GM23248 (cell line): ENCODE measurements at regions not wholly inside any gene's neighbourhood (a gene's known extent, or its start where the extent isn't known, plus 50 kb on each side); places are given as distances from the start of the nearest gene placed in this dataset.

ENCODE experiments used
- DNase-seq: peaks from one replicate; pipeline ENCODE4 v3.0.0-alpha.2; 2015
- H2AFZ ChIP-seq: fragments of 200-600 bp; sonication (generic); 2 replicates; pipeline ENCODE4 v1.6.1; 2016; ENCODE audit warnings: antibody characterized with exemption
- H3F3A ChIP-seq: fragments of 200-600 bp; sonication (generic); 2 replicates; pipeline ENCODE4 v1.6.1; 2016; ENCODE audit warnings: mild to moderate bottlenecking, antibody characterized with exemption, mixed run types; ENCODE audit not compliant: insufficient read depth
- H3K27ac ChIP-seq: fragments of 200-600 bp; sonication (generic); 2 replicates; pipeline ENCODE4 v1.5.1; 2016; ENCODE audit warnings: mild to moderate bottlenecking
- H3K27me3 ChIP-seq: fragments of 200-600 bp; sonication (generic); replicated peaks from 2 replicates; pipeline ENCODE4 v1.6.1; 2016; ENCODE audit warnings: mild to moderate bottlenecking; ENCODE audit not compliant: insufficient read depth
- H3K36me3 ChIP-seq: fragments of 200-600 bp; sonication (generic); 2 replicates; pipeline ENCODE4 v1.6.1; 2016; ENCODE audit warnings: low read depth, mild to moderate bottlenecking
- H3K4me1 ChIP-seq: fragments of 200-600 bp; sonication (generic); 2 replicates; pipeline ENCODE4 v1.6.1; 2016; ENCODE audit warnings: mild to moderate bottlenecking; ENCODE audit not compliant: insufficient read depth
- H3K4me2 ChIP-seq: fragments of 200-600 bp; sonication (generic); one replicate; pipeline ENCODE4 v1.6.1; 2016; ENCODE audit warnings: mild to moderate bottlenecking; ENCODE audit not compliant: unreplicated experiment
- H3K4me3 ChIP-seq: fragments of 200-600 bp; sonication (generic); 2 replicates; pipeline ENCODE4 v1.5.1; 2016; ENCODE audit warnings: mild to moderate bottlenecking
- H3K79me2 ChIP-seq: fragments of 200-600 bp; sonication (generic); 2 replicates; pipeline ENCODE4 v1.6.1; 2016; ENCODE audit warnings: mild to moderate bottlenecking; ENCODE audit not compliant: insufficient read depth
- H3K9ac ChIP-seq: fragments of 200-600 bp; sonication (generic); 2 replicates; pipeline ENCODE4 v1.6.1; 2016; ENCODE audit warnings: mild to moderate bottlenecking
- H3K9me2 ChIP-seq: fragments of 200-600 bp; sonication (generic); 2 replicates; pipeline ENCODE4 v1.6.1; 2016; ENCODE audit warnings: mixed run types, mild to moderate bottlenecking, moderate library complexity; ENCODE audit not compliant: insufficient read depth
- H3K9me3 ChIP-seq: fragments of 200-600 bp; sonication (generic); one replicate; pipeline ENCODE4 v1.6.1; 2017; ENCODE audit warnings: low read depth
- H4K20me1 ChIP-seq: fragments of 200-600 bp; sonication (generic); 2 replicates; pipeline ENCODE4 v1.6.0; 2016; ENCODE audit not compliant: insufficient read depth
- EZH2 ChIP-seq: fragments of 200-600 bp; sonication (generic); IDR thresholded peaks from 2 replicates; pipeline ENCODE4 v1.6.1; 2018; ENCODE audit warnings: antibody characterized with exemption, mild to moderate bottlenecking; ENCODE audit not compliant: insufficient read depth, poor library complexity, severe bottlenecking
- EZH2phosphoT487 ChIP-seq: fragments of 200-600 bp; sonication (generic); IDR thresholded peaks from 2 replicates; pipeline ENCODE4 v1.6.1; 2018; ENCODE audit warnings: antibody characterized with exemption, moderate library complexity, mild to moderate bottlenecking, low read depth; ENCODE audit not compliant: insufficient read depth
- WGBS, 2 experiments: methylation state at CpG; one replicate each; pipeline ENCODE4 v1.1.6; 2015 to 2017; ENCODE audit warnings: low lambda C conversion rate in 2 of 2, low coverage in 1 of 2; ENCODE audit errors: missing lambda C conversion rate in 2 of 2; 5-methylcytosine and 5-hydroxymethylcytosine counted together
- in situ Hi-C: fragments of 300-500 bp; cut with MboI; formaldehyde crosslinking; loops from 2 replicates; pipeline ENCODE4 v1.15.0; 2020

GRCh38 chr7:97401398-97401797, 283.9 kb downstream of the SDHAF3 start:
- Histone ChIP-seq H4K20me1 (no peaks in the 10 kb centered on the region), H3K27ac (no peak overlapping the region), H3K9me3 (no peaks in the 10 kb centered on the region), H3K36me3 (no peaks in the 10 kb centered on the region), H3K27me3 (no peaks in the 10 kb centered on the region), H3K4me3 (no peak overlapping the region), H2AFZ (no peak overlapping the region), H3K9me2 (no peaks in the 10 kb centered on the region), H3K4me2 (no peak overlapping the region), H3K4me1 (no peaks in the 10 kb centered on the region), H3F3A (no peaks in the 10 kb centered on the region), H3K79me2 (no peaks in the 10 kb centered on the region), H3K9ac (no peak overlapping the region)
- no peak for DNase-seq
- WGBS, 2 experiments: 3 to 5% methylated on average over 5 of the region's 5 CpGs
- no peak for TF ChIP-seq EZH2phosphoT487
- TF ChIP-seq EZH2: no peak
- in situ Hi-C loops: no loop called here

GRCh38 chr7:97405835-97406234, 288.3 kb downstream of the SDHAF3 start:
- H3K4me2 ChIP-seq: no peak overlapping the region
- H3K27me3 ChIP-seq: no peaks in the 10 kb centered on the region
- no peaks in the 10 kb centered on the region for H3K9me3 ChIP-seq
- in situ Hi-C loops: no loop called here
- WGBS, 2 experiments: 30 to 36% methylated on average over 3 of the region's 3 CpGs
- no peaks in the 10 kb centered on the region for H3K4me1 ChIP-seq
- no peak for DNase-seq
- no peak overlapping the region for H3K4me3 ChIP-seq
- no peaks in the 10 kb centered on the region for H4K20me1 ChIP-seq
- H3K9me2 ChIP-seq: no peaks in the 10 kb centered on the region
- TF ChIP-seq EZH2 (no peak), EZH2phosphoT487 (no peak)
- H3F3A ChIP-seq: no peaks in the 10 kb centered on the region
- H3K27ac ChIP-seq: no peak overlapping the region
- H3K36me3 ChIP-seq: no peaks in the 10 kb centered on the region
- H2AFZ ChIP-seq: no peak overlapping the region
- no peak overlapping the region for H3K9ac ChIP-seq
- H3K79me2 ChIP-seq: no peaks in the 10 kb centered on the region

GRCh38 chr7:97407106-97407505, 289.6 kb downstream of the SDHAF3 start:
- H3K9me3 ChIP-seq: no peaks in the 10 kb centered on the region
- H3K9ac ChIP-seq: no peak overlapping the region
- H3K4me3 ChIP-seq: no peak overlapping the region
- H3K9me2 ChIP-seq: no peaks in the 10 kb centered on the region
- TF ChIP-seq EZH2: no peak
- no peak for TF ChIP-seq EZH2phosphoT487
- no peaks in the 10 kb centered on the region for H4K20me1 ChIP-seq
- H3K79me2 ChIP-seq: no peaks in the 10 kb centered on the region
- no peak overlapping the region for H3K4me2 ChIP-seq
- in situ Hi-C loops: no loop called here
- no peak overlapping the region for H2AFZ ChIP-seq
- no peaks in the 10 kb centered on the region for H3F3A ChIP-seq
- no peak overlapping the region for H3K27ac ChIP-seq
- no peak for DNase-seq
- no peaks in the 10 kb centered on the region for H3K4me1 ChIP-seq
- H3K36me3 ChIP-seq: no peaks in the 10 kb centered on the region
- no peaks in the 10 kb centered on the region for H3K27me3 ChIP-seq

- Histone ChIP-seq H3K9me2 (no peaks in the 10 kb centered on the region), H3K4me1 (no peaks in the 10 kb centered on the region), H3K4me3 (no peak overlapping the region), H3K9me3 (no peaks in the 10 kb centered on the region), H3K27me3 (no peaks in the 10 kb centered on the region), H3K9ac (no peak overlapping the region), H3F3A (no peaks in the 10 kb centered on the region), H2AFZ (no peak overlapping the region), H3K79me2 (no peaks in the 10 kb centered on the region), H3K27ac (no peak overlapping the region), H3K4me2 (no peak overlapping the region), H4K20me1 (no peaks in the 10 kb centered on the region), H3K36me3 (no peaks in the 10 kb centered on the region)
- 6 to 16% methylated on average over 2 of the region's 2 CpGs for WGBS, 2 experiments
- DNase-seq: no peak
- TF ChIP-seq EZH2: no peak
- no peak for TF ChIP-seq EZH2phosphoT487
- in situ Hi-C loops: no loop called here
Observed at GRCh38 chr7:97409346-97409745, 291.8 kb downstream of the SDHAF3 start.

- H3K79me2 ChIP-seq: no peaks in the 10 kb centered on the region
- 27% methylated on average over 2 of the region's 2 CpGs for WGBS, 2 experiments
- H3K27ac ChIP-seq: no peak overlapping the region
- H4K20me1 ChIP-seq: no peaks in the 10 kb centered on the region
- no peak overlapping the region for H2AFZ ChIP-seq
- H3K4me2 ChIP-seq: no peak overlapping the region
- H3K27me3 ChIP-seq: no peaks in the 10 kb centered on the region
- H3F3A ChIP-seq: no peaks in the 10 kb centered on the region
- no peaks in the 10 kb centered on the region for H3K4me1 ChIP-seq
- no peak overlapping the region for H3K4me3 ChIP-seq
- H3K36me3 ChIP-seq: no peaks in the 10 kb centered on the region
- DNase-seq: no peak
- in situ Hi-C loops: no loop called here
- no peak overlapping the region for H3K9ac ChIP-seq
- H3K9me2 ChIP-seq: no peaks in the 10 kb centered on the region
- H3K9me3 ChIP-seq: no peaks in the 10 kb centered on the region
- TF ChIP-seq EZH2phosphoT487 (no peak), EZH2 (no peak)
Observed at GRCh38 chr7:97418312-97418711, 300.8 kb downstream of the SDHAF3 start.
